Prostate gland (tissue), 2 donors: ENCODE measurements at regions not wholly inside any gene's neighbourhood (a gene's known extent, or its start where the extent isn't known, plus 50 kb on each side); places are given as distances from the start of the nearest gene placed in this dataset.

ENCODE experiments used
- DNase-seq: peaks from one replicate; pipeline ENCODE4 v3.0.0-alpha.2; 2019; ENCODE audit warnings: low spot score
- H3K27ac ChIP-seq, 2 donors: fragments of 200-600 bp; sonication (generic); 2 replicates each; pipeline ENCODE4 v1.5.1; 2017 to 2019
- H3K27me3 ChIP-seq: fragments of 200-600 bp; sonication (generic); replicated peaks from 2 replicates; pipeline ENCODE4 v1.5.1; 2019; ENCODE audit not compliant: insufficient read depth
- H3K36me3 ChIP-seq, 2 donors: fragments of 200-600 bp; sonication (generic); 1 replicate in 1 of 2; 2 replicates in 1 of 2; pipeline versions ENCODE4 v1.5.1 to v1.8.1; 2017 to 2019
- H3K4me1 ChIP-seq: fragments of 200-600 bp; sonication (generic); replicated peaks from 2 replicates; pipeline ENCODE4 v1.5.1; 2019
- H3K4me3 ChIP-seq, 2 donors: fragments of 200-600 bp; sonication (generic); 2 replicates each; pipeline ENCODE4 v1.5.1; 2017 to 2019
- H3K9me3 ChIP-seq: fragments of 200-600 bp; sonication (generic); 2 replicates; pipeline ENCODE4 v1.5.1; 2017
- POLR2A ChIP-seq: fragments of 450-650 bp; IDR thresholded peaks from one replicate; pipeline ENCODE4 v1.6.1; 2016; ENCODE audit warnings: antibody characterized with exemption, mild to moderate bottlenecking
- POLR2AphosphoS5 ChIP-seq: sonication (generic); formaldehyde crosslinking; IDR thresholded peaks from one replicate; pipeline ENCODE4 v1.6.1; 2017; ENCODE audit warnings: antibody characterized with exemption
- WGBS: methylation state at CpG from one replicate; pipeline ENCODE4 v1.1.5; 2018; 5-methylcytosine and 5-hydroxymethylcytosine counted together
- intact Hi-C: fragments of 100-400 bp; cut with DNase I; formaldehyde crosslinking; loops from one replicate; pipeline ENCODE4 v1.14.2; 2022
- TF ChIP-seq, protein P1 (sequence below), 4 experiments: fragments of 200-600 bp in 2 of 4; fragments of 450-650 bp in 2 of 4; sonication (generic) in 2 of 4; IDR thresholded peaks; 1 replicate in 3 of 4; 2 replicates in 1 of 4; pipeline ENCODE4 v1.5.1; 2016 to 2019; ENCODE audit warnings: antibody characterized with exemption in 4 of 4, mild to moderate bottlenecking in 2 of 4, moderate library complexity in 2 of 4

DNA sequence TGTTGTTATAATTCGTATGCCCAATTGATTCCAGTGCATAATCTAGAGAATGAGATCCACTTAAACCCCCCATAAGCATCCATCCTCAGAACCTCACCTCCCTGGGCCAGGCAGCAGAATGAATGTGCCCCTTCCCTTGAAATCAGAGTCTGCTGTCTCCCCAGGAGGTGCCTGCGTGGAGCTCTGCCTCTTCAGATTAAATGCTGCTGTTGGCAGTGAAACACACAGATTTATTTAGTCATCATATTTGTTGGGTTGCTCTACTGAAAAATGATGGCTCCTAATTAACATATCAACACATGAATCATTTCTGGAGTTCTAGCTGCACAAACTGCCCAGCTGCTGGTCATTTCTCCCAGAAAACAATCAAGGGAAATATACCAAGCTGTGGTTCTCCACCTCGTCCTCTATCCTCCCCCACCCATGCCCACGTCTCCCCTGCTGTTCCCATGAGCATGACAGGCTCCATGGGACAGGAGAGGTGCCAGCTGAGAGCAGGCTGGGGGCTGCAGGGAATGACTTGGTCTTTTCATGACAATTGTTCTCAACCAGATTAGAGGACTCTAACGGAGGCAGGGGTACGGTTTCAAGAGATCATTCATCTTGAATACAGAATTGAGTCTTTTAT is 633.1 kb downstream of the CDH26 start:
- Histone ChIP-seq H3K9me3 (no peaks in the 10 kb centered on the region), H3K27ac (no peak overlapping the region), H3K4me1 (no peaks in the 10 kb centered on the region), H3K27me3 (no peaks in the 10 kb centered on the region), H3K4me3 (no peak overlapping the region), H3K36me3 (no peaks in the 10 kb centered on the region)
- 79% methylated on average over 6 of the region's 6 CpGs for WGBS
- TF ChIP-seq POLR2A = no peak
- no peak for TF ChIP-seq POLR2AphosphoS5
- DNase-seq = no peak
- intact Hi-C loops = no loop called here

DNA sequence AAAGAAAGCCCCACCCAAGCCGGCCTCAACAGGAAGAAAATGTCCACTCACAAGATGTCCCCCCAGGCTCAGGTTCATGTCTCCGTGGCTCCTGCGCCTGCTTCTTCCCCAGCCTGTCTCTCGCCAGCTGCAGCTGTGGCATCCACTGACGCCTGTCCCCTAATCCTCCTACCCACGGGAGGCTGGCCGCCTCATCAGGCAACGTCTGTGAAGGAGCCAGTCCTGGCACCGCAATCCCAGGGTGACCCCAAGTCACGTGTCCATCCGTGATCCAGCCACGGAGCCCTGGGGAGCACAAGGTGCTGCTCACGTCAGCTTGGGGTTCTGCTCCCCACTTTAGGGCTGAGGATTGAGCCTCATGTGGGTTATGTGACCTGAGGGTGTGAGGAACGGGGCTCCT is 640.3 kb downstream of the CDH26 start:
- Histone ChIP-seq H3K36me3 (no peaks in the 10 kb centered on the region), H3K4me1 (no peaks in the 10 kb centered on the region), H3K27ac (no peak overlapping the region), H3K9me3 (no peaks in the 10 kb centered on the region), H3K4me3 (no peak overlapping the region), H3K27me3 (no peaks in the 10 kb centered on the region)
- DNase-seq = no peak
- WGBS = 93% methylated on average over 14 of the region's 14 CpGs
- intact Hi-C loops = no loop called here
- TF ChIP-seq, protein P1, sequence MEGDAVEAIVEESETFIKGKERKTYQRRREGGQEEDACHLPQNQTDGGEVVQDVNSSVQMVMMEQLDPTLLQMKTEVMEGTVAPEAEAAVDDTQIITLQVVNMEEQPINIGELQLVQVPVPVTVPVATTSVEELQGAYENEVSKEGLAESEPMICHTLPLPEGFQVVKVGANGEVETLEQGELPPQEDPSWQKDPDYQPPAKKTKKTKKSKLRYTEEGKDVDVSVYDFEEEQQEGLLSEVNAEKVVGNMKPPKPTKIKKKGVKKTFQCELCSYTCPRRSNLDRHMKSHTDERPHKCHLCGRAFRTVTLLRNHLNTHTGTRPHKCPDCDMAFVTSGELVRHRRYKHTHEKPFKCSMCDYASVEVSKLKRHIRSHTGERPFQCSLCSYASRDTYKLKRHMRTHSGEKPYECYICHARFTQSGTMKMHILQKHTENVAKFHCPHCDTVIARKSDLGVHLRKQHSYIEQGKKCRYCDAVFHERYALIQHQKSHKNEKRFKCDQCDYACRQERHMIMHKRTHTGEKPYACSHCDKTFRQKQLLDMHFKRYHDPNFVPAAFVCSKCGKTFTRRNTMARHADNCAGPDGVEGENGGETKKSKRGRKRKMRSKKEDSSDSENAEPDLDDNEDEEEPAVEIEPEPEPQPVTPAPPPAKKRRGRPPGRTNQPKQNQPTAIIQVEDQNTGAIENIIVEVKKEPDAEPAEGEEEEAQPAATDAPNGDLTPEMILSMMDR (IDR thresholded peaks at IDR 0.05) = no peak
- TF ChIP-seq POLR2A = no peak
- TF ChIP-seq POLR2AphosphoS5 = no peak

DNA sequence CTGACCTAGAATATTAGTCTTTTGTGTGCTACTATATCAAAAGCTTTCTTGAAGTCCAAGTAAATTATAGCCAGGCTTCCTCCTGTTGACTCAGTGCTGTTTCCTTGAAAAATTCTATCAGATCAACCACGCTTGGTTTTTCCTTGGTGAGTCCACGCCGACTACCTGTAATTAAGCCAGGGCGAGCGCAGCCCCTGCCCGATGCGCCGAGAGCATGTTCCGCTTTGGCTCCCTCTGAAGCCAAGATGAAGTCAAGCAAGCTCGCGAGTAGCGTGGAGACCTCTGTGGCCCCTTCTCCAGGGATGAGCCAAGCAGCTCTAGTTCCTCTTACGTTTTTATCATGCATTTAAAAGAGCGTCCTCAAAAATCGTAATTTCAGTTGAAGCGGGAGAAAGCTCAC is 641.2 kb downstream of the CDH26 start:
- intact Hi-C loops = no loop called here
- no peak for TF ChIP-seq POLR2AphosphoS5
- no peak for TF ChIP-seq POLR2A
- TF ChIP-seq, protein P1 (IDR thresholded peaks at IDR 0.05) = no peak
- 91% methylated on average over 16 of the region's 16 CpGs for WGBS
- DNase-seq = no peak
- H3K36me3 ChIP-seq = no peaks in the 10 kb centered on the region
- no peaks in the 10 kb centered on the region for H3K9me3 ChIP-seq
- H3K27me3 ChIP-seq = no peaks in the 10 kb centered on the region
- no peak overlapping the region for H3K4me3 ChIP-seq
- no peak overlapping the region for H3K27ac ChIP-seq
- no peaks in the 10 kb centered on the region for H3K4me1 ChIP-seq

DNA sequence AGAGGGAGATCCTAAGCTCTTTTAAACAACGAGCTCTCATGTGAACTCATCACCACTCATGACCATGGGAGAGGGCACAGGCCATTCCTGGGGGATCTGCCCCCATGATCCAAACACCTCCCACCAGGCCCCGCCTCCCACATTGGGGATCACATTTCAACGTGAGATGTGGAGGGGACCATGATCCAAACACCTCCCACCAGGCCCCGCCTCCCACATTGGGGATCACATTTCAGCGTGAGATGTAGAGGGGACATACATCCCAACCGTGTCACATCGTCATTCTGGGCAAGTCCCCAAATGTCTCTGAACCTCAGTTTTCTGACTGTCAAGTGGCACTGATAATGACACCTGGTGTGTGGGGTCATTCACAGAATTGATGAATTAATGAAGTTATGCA is 641.8 kb downstream of the CDH26 start:
- 80% methylated on average over 7 of the region's 7 CpGs for WGBS
- no peaks in the 10 kb centered on the region for H3K9me3 ChIP-seq
- H3K27ac ChIP-seq = no peak overlapping the region
- intact Hi-C loops = no loop called here
- DNase-seq = no peak
- no peaks in the 10 kb centered on the region for H3K36me3 ChIP-seq
- no peak for TF ChIP-seq POLR2AphosphoS5
- TF ChIP-seq, protein P1 (IDR thresholded peaks at IDR 0.05) = no peak
- no peak for TF ChIP-seq POLR2A
- no peak overlapping the region for H3K4me3 ChIP-seq
- H3K27me3 ChIP-seq = no peaks in the 10 kb centered on the region
- no peaks in the 10 kb centered on the region for H3K4me1 ChIP-seq

DNA sequence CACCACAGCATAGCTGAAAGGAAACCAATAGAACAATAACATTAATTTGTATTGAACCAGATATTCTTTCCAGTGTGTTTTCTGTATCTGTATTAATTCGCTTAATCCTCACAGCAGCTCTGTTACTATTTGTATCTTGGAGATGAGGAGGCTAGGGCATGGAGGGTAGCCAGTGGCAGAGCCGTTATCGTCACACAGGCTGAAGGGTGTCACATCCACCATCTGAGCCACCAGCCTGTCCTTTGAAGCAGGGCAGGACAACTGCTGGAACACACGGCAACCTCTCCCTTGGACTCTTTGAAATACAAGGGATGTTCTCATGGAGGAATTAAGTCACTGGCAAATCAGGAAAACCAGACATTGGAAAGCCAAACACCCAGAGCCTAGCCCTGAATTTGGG is 628.0 kb upstream of the CDH4 start:
- intact Hi-C loops = no loop called here
- H3K4me1 ChIP-seq = no peaks in the 10 kb centered on the region
- no peaks in the 10 kb centered on the region for H3K27me3 ChIP-seq
- no peak overlapping the region for H3K4me3 ChIP-seq
- 82% methylated on average over 4 of the region's 4 CpGs for WGBS
- H3K27ac ChIP-seq = no peak overlapping the region
- no peak for DNase-seq
- H3K36me3 ChIP-seq = no peaks in the 10 kb centered on the region
- TF ChIP-seq, protein P1 (IDR thresholded peaks at IDR 0.05) = no peak
- TF ChIP-seq POLR2A = no peak
- TF ChIP-seq POLR2AphosphoS5 = no peak
- H3K9me3 ChIP-seq = no peaks in the 10 kb centered on the region
